ENCODE measurements at regions not wholly inside any gene's neighbourhood (a gene's known extent, or its start where the extent isn't known, plus 50 kb on each side); places are given as distances from the start of the nearest gene placed in this dataset.

DNA sequence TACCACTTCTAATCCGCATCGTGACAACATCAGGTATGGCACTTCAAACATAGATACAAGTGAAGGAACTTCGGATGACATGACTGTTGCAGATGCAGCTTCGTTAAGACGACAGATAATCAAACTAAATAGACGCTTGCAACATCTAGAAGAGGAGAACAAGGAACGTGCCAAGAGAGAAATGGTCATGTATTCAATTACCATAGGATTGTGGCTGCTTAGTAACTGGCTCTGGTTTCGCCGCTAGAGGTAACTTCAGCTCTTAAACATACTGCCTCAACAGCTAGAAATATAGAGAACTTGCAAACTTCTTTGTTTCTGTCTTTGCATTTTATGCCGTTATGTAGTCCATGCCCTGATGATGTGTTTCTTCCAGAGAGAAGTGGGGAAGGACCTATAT, 530.8 kb upstream of the DIPK2B start:
- ATAC-seq (replicated peaks): no peak
- Mint-ChIP-seq H3K36me3 (ENCODE audit: low read depth) (no peaks in the 10 kb centered on the region), H3K9me3 (no peaks in the 10 kb centered on the region), H3K27ac (no peak overlapping the region), H3K27me3 (no peaks in the 10 kb centered on the region), H3K4me3 (no peak overlapping the region), H3K4me1 (no peaks in the 10 kb centered on the region)

GRCh38 chrX:45727761-45728160, 527.1 kb upstream of the DIPK2B start:
- Mint-ChIP-seq H3K27ac (no peak overlapping the region), H3K4me1 (no peaks in the 10 kb centered on the region), H3K9me3 (no peaks in the 10 kb centered on the region), H3K36me3 (ENCODE audit: low read depth) (no peaks in the 10 kb centered on the region), H3K4me3 (no peak overlapping the region), H3K27me3 (no peaks in the 10 kb centered on the region)
- ATAC-seq (replicated peaks): no peak

- Mint-ChIP-seq H3K27me3 (no peaks in the 10 kb centered on the region), H3K4me3 (no peak overlapping the region), H3K27ac (no peak overlapping the region), H3K4me1 (peaks cover 4% of the 10 kb centered on the region), H3K36me3 (ENCODE audit: low read depth) (no peaks in the 10 kb centered on the region), H3K9me3 (no peaks in the 10 kb centered on the region)
- no peak for ATAC-seq (replicated peaks)
Observed at GRCh38 chrX:45722471-45722870, 521.8 kb upstream of the DIPK2B start.

GRCh38 chrX:45719751-45720501, 519.2 kb upstream of the DIPK2B start:
- ATAC-seq (replicated peaks): peak; percentile 97
- Mint-ChIP-seq H3K4me3 (peak overlapping the region; percentile 6), H3K36me3 (ENCODE audit: low read depth) (no peaks in the 10 kb centered on the region), H3K9me3 (no peaks in the 10 kb centered on the region), H3K27me3 (no peaks in the 10 kb centered on the region), H3K27ac (peak overlapping the region; percentile 58), H3K4me1 (peaks cover 16% of the 10 kb centered on the region)

DNA sequence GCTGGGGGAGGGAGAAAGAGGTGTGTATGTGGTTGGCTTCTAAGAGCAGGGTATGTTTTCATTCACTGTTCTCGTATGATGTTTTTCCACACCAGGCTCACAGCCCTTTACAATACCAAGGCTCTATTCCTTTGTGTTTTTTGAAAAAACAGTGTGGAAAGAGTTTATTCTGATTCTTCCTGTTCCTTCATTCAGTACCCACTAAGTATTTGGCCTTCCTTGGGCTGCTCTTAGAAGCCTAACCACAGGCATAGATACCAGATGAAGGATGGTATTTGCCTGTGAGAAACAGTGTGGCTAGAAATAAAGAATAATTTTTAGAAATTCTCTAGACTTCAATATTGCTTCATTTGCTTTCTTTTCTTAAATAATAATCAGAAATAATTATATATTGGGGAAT, 518.0 kb upstream of the DIPK2B start:
- Mint-ChIP-seq H3K9me3 (no peaks in the 10 kb centered on the region), H3K36me3 (ENCODE audit: low read depth) (no peaks in the 10 kb centered on the region), H3K27me3 (no peaks in the 10 kb centered on the region), H3K4me3 (no peak overlapping the region), H3K27ac (no peak overlapping the region), H3K4me1 (peaks cover 16% of the 10 kb centered on the region)
- ATAC-seq (replicated peaks): no peak

GRCh38 chrX:45716750-45717149, 516.1 kb upstream of the DIPK2B start:
- no peak overlapping the region for H3K27ac Mint-ChIP-seq
- no peak overlapping the region for H3K4me3 Mint-ChIP-seq
- peaks cover 16% of the 10 kb centered on the region for H3K4me1 Mint-ChIP-seq
- H3K36me3 Mint-ChIP-seq (ENCODE audit: low read depth): no peaks in the 10 kb centered on the region
- no peaks in the 10 kb centered on the region for H3K9me3 Mint-ChIP-seq
- H3K27me3 Mint-ChIP-seq: no peaks in the 10 kb centered on the region
- no peak for ATAC-seq (replicated peaks)

DNA sequence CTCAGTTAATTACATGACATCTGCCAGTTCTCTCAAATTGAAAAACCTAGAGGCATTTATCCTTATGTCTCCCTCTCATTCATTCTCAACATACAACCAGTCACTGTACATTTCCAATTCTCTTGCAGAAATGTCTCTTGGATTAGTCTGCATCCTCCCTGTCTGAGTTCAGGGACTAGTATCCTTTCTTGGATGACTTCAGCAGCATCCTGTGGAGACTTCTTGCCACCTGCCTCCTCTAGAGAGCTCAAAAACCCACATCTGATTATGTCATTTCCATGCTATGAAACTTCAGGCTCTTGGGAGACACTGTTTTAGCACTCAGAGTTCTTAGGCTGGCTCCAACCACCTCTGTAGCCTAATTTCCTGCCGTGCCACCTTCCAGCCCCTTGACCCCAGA, 515.1 kb upstream of the DIPK2B start:
- H3K36me3 Mint-ChIP-seq (ENCODE audit: low read depth): no peaks in the 10 kb centered on the region
- peak overlapping the region; percentile 67 for H3K27ac Mint-ChIP-seq
- H3K4me1 Mint-ChIP-seq: peaks cover 24% of the 10 kb centered on the region
- H3K27me3 Mint-ChIP-seq: no peaks in the 10 kb centered on the region
- ATAC-seq (replicated peaks): peak; percentile 25
- H3K9me3 Mint-ChIP-seq: no peaks in the 10 kb centered on the region
- H3K4me3 Mint-ChIP-seq: peak overlapping the region; percentile 57

DNA sequence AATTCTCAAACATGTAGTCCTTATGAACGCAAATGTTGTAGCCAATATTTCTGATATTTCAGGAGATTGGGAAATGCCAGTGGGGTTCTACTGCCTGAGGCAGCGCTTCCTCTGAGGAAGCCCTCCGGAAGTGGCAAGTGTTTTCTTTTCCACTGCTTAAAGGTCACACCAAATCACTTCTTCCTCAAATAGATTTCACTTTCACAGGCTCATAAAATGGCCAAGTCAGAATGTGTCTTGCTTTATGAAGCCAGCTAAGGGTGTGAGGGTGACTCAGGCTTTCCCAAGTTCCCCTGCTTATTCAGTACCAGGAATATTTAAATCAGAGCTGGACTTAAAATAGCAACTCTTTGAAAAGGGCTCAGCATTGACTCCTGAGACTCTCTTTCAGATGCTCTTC, 514.2 kb upstream of the DIPK2B start:
- ATAC-seq (replicated peaks): peak; percentile 38
- Mint-ChIP-seq H3K4me1 (peaks cover 24% of the 10 kb centered on the region), H3K27ac (peak overlapping the region; percentile 67), H3K36me3 (ENCODE audit: low read depth) (no peaks in the 10 kb centered on the region), H3K27me3 (no peaks in the 10 kb centered on the region), H3K9me3 (no peaks in the 10 kb centered on the region), H3K4me3 (peak overlapping the region; percentile 57)

GRCh38 chrX:45712067-45712466, 511.4 kb upstream of the DIPK2B start:
- Mint-ChIP-seq H3K4me1 (peaks cover 26% of the 10 kb centered on the region), H3K27me3 (no peaks in the 10 kb centered on the region)

DNA sequence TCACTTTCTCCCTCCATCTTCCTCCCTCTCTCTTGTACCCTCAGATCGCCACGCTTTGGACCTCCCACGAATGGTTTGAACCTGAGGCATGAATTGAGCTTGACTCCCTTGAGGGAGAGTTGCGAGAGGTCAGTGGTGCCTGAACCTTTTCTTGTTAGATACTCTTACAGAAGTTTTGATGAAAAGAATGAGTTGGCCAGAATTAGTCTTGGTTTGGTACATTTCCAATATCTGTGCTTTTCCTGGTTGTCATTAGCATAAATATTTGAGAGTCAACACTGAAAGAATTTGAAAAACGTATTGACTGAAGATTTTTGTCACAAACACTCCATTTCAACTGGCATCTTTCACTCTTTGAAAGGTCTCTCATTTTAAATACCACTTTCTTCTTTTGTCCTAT, 510.6 kb upstream of the DIPK2B start:
- no peaks in the 10 kb centered on the region for H3K9me3 Mint-ChIP-seq
- H3K36me3 Mint-ChIP-seq (ENCODE audit: low read depth): no peaks in the 10 kb centered on the region
- no peaks in the 10 kb centered on the region for H3K27me3 Mint-ChIP-seq
- H3K27ac Mint-ChIP-seq: peak overlapping the region; percentile 96
- peaks cover 24% of the 10 kb centered on the region for H3K4me1 Mint-ChIP-seq
- H3K4me3 Mint-ChIP-seq: peak overlapping the region; percentile 73
- ATAC-seq (replicated peaks): no peak

More at GRCh38 chrX:45712067-45712466, 511.4 kb upstream of the DIPK2B start:
- Mint-ChIP-seq H3K4me3 (no peak overlapping the region), H3K27ac (no peak overlapping the region), H3K9me3 (no peaks in the 10 kb centered on the region), H3K36me3 (ENCODE audit: low read depth) (no peaks in the 10 kb centered on the region)
- ATAC-seq (replicated peaks): no peak

- Mint-ChIP-seq H3K9me3 (no peaks in the 10 kb centered on the region), H3K36me3 (ENCODE audit: low read depth) (no peaks in the 10 kb centered on the region), H3K4me1 (peaks cover 15% of the 10 kb centered on the region), H3K27ac (peak overlapping the region; percentile 96), H3K27me3 (no peaks in the 10 kb centered on the region), H3K4me3 (peak overlapping the region; percentile 73)
- peak; percentile 83 for ATAC-seq (replicated peaks)
Observed at GRCh38 chrX:45710081-45710801, 509.6 kb upstream of the DIPK2B start.

GRCh38 chrX:45709381-45709780, 508.7 kb upstream of the DIPK2B start:
- H3K4me3 Mint-ChIP-seq: peak overlapping the region; percentile 73

DNA sequence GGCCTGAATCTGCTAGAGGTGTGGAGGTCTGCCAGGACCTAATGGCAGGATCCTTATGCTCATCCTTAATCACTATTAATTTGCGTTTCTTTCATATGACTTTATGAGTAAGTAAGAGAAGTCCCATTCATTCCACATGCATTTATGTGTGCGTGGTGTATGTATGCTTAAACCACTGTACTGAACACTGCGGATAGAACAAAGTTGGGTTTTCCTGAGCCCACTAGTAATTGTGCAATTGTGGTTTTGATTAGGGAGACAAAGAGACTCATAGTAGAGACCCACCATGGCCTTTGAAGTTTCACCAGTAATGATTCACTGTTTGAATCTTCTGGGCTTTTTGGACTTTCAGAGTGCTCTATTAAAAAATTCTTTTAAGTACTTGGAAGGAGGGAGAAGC, 498.5 kb upstream of the DIPK2B start:
- Mint-ChIP-seq H3K27ac (no peak overlapping the region), H3K4me3 (no peak overlapping the region), H3K27me3 (no peaks in the 10 kb centered on the region), H3K36me3 (ENCODE audit: low read depth) (no peaks in the 10 kb centered on the region), H3K4me1 (peaks cover 13% of the 10 kb centered on the region), H3K9me3 (peaks cover 3% of the 10 kb centered on the region)
- peak; percentile 61 for ATAC-seq (replicated peaks)

More at GRCh38 chrX:45709381-45709780, 508.7 kb upstream of the DIPK2B start:
- H3K27me3 Mint-ChIP-seq: no peaks in the 10 kb centered on the region
- H3K27ac Mint-ChIP-seq: peak overlapping the region; percentile 96
- H3K36me3 Mint-ChIP-seq (ENCODE audit: low read depth): no peaks in the 10 kb centered on the region
- peak; percentile 9 for ATAC-seq (replicated peaks)
- H3K9me3 Mint-ChIP-seq: no peaks in the 10 kb centered on the region
- peaks cover 15% of the 10 kb centered on the region for H3K4me1 Mint-ChIP-seq

DNA sequence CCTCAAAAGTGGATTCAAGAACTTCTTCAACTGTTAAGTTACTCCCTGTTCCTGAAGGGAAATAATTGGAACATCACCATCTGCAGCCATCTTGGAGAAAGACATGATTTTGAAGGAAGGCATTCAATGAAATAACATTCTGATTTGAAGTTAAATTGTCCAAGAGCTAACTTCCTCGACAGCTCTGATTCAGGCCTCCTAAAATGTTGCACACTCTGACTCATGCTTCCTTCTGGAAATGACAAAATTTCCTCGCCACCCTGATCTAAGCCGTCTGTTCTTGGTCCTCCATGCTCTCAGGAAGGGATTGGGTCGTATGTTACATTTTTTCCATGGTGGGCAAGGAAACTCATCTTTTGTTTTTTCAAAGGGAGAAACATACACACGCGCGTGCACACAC, 496.9 kb upstream of the DIPK2B start:
- peak overlapping the region; percentile 26 for H3K4me3 Mint-ChIP-seq
- ATAC-seq (replicated peaks): peak; percentile 32
- peaks cover 3% of the 10 kb centered on the region for H3K9me3 Mint-ChIP-seq
- H3K4me1 Mint-ChIP-seq: peaks cover 13% of the 10 kb centered on the region
- H3K27me3 Mint-ChIP-seq: no peaks in the 10 kb centered on the region
- no peak overlapping the region for H3K27ac Mint-ChIP-seq
- no peaks in the 10 kb centered on the region for H3K36me3 Mint-ChIP-seq (ENCODE audit: low read depth)

DNA sequence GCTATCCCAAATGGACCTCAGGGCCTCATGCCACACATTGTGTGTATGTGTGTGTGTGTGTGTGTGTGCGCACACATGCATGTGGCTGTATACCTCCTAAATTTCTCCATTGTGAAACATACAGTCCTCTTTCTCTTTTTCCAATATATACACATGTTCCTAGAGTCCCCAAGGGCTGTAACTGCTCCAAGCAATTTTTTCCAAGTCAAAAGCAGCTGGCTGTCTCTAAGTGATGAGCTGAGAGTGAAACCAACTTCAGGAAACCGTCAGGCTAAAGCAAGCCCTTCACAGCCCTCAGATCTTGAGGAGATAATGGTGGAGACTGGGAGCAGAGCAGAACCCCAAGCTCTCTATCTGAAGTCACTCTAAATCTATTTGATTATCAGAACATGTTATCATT, 496.1 kb upstream of the DIPK2B start:
- H3K27ac Mint-ChIP-seq: no peak overlapping the region
- H3K4me3 Mint-ChIP-seq: no peak overlapping the region
- no peak for ATAC-seq (replicated peaks)
- no peaks in the 10 kb centered on the region for H3K27me3 Mint-ChIP-seq
- H3K36me3 Mint-ChIP-seq (ENCODE audit: low read depth): no peaks in the 10 kb centered on the region
- peaks cover 13% of the 10 kb centered on the region for H3K4me1 Mint-ChIP-seq
- peaks cover 3% of the 10 kb centered on the region for H3K9me3 Mint-ChIP-seq

All from activated T-helper 17 cell treated with anti-CD3 and anti-CD28 coated beads, Interleukin-2, amount 50 U/mL, for 72 hours (primary cell).